Skin epidermis (tissue), 12 donors: ENCODE measurements at regions not wholly inside any gene's neighbourhood (a gene's known extent, or its start where the extent isn't known, plus 50 kb on each side); places are given as distances from the start of the nearest gene placed in this dataset.

Experiments
- H3K27ac ChIP-seq, 21 experiments: fragments of 200-600 bp; sonication (generic) in 11 of 21; one replicate each; pipeline ENCODE4 v1.5.0; 2020; ENCODE audit warnings: mild to moderate bottlenecking in 3 of 21, inconsistent platforms in 2 of 21, moderate library complexity in 2 of 21
- H3K4me3 ChIP-seq, 7 experiments: fragments of 200-600 bp; sonication (generic) in 2 of 7; one replicate each; pipeline ENCODE4 v1.5.0; 2020; ENCODE audit warnings: inconsistent platforms in 2 of 7, mild to moderate bottlenecking in 2 of 7, moderate library complexity in 1 of 7

- Histone ChIP-seq H3K4me3 (no peak overlapping the region), H3K27ac (no peak overlapping the region)
Measured at GRCh38 chr3:110795163-110795562, 276.5 kb upstream of the NECTIN3 start.

- H3K4me3 ChIP-seq = no peak overlapping the region
- H3K27ac ChIP-seq = no peak overlapping the region
Measured at GRCh38 chr3:110799271-110799670, 272.3 kb upstream of the NECTIN3 start.

- Histone ChIP-seq H3K4me3 (no peak overlapping the region), H3K27ac (no peak overlapping the region)
Measured at GRCh38 chr3:110804856-110805255, 266.8 kb upstream of the NECTIN3 start.

DNA sequence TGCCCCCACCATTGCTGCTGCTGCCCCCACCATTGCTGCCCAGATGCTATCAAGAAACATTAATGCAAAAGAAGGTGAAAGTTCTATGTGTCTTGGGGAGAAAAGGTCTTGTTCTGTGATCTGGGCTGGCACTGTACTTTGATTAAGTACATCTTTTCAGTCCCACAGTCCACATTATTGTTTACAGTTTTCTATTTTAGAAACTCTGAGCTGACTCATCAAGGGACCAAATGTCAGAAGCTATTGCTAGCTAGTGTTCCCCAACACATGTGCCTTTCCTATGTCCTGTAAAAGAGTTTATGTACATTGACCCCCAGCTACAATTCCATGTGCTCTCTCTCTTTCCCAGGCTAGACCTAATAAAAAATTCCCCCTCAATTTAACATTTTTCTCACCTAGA, 264.7 kb upstream of the NECTIN3 start:
- Histone ChIP-seq H3K4me3 (no peak overlapping the region), H3K27ac (no peak overlapping the region)

- H3K4me3 ChIP-seq = no peak overlapping the region
Measured at GRCh38 chr3:110808630-110809029, 263.0 kb upstream of the NECTIN3 start.

DNA sequence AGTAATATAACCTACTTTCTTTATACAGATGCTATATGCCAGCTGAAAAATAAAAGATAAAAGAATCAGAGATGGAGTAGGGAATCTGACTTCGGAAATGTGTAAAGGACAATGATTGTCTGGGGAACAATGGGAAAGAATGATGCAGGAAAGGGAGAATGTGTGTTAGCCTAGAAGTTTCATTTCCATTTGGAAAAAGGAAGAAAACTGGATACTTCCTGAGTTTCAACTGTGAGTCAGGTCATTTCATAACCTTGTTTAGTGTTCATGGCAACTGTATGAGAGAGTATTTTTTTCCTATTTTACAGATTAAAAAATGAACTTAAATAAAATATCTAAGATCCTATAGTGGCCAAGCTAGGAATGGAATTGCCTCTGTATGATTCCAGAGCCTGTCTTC, 261.3 kb upstream of the NECTIN3 start:
- H3K27ac ChIP-seq = no peak overlapping the region
- no peak overlapping the region for H3K4me3 ChIP-seq

More at GRCh38 chr3:110808630-110809029, 263.0 kb upstream of the NECTIN3 start:
- H3K27ac ChIP-seq = no peak overlapping the region

GRCh38 chr3:110811050-110811449, 260.6 kb upstream of the NECTIN3 start:
- H3K27ac ChIP-seq = no peak overlapping the region
- no peak overlapping the region for H3K4me3 ChIP-seq

DNA sequence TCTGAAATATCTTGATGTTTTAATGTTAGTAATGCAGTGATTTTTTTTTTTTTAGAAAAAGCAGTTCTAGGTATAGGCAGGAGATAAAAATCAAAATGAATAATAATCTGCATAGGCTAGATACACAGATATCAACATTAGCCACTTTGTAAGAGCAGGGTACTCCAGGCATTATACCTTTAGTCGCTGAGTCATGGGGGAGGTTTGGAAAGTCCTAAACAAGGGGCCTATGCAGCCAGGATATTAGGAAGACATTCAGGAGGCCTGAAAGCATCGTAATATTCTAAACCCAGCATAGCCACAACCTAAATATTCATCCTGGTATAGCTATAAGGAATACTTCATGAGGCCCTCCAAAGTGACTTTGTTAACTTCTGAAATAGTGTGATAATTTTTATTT, 258.1 kb upstream of the NECTIN3 start:
- H3K27ac ChIP-seq = no peak overlapping the region
- no peak overlapping the region for H3K4me3 ChIP-seq

- peak overlapping the region in 1 of 21 experiments; percentile 12 for H3K27ac ChIP-seq
- H3K4me3 ChIP-seq = no peak overlapping the region
Measured at GRCh38 chr3:110814170-110815007, 257.2 kb upstream of the NECTIN3 start.

- no peak overlapping the region for H3K4me3 ChIP-seq
- peak overlapping the region in 1 of 21 experiments; percentile 12 for H3K27ac ChIP-seq
Measured at GRCh38 chr3:110815008-110815583, 256.5 kb upstream of the NECTIN3 start.

DNA sequence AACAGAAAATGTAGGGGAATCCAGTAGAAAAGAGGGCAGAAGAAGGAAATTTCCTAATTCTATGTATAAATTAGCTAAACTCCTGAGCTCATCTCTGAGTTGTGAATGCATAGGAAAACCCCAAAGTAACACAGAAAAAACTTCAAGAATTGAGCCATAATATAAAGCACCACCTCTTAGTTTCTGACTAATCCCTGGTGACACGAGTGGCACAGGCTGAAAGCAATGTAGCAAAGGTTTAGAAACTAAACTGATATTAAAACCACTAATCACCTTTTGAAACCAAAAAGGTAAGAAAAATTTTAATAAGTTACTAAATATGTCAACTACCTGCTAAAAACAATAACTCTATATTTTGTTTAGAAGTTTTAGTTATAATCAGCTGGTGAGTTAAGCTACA, 255.6 kb upstream of the NECTIN3 start:
- Histone ChIP-seq H3K4me3 (no peak overlapping the region), H3K27ac (no peak overlapping the region)

DNA sequence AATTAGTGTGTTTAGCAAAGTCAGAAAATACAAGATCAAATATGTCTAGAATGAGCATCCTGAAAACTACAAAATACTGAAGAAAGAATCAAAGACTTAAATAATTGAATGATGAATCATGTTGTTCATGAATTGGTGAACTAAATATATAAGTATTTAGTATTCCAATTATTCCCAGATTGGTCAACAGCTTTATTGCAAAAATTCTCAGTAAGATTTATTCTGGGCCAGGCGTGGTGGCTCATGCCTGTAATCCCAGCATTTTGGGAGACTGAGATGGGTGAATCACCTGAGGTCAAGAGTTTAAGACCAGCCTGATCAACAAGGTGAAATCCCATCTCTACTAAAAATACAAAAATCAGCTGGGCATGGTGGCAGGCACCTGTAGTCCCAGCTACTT, 250.0 kb upstream of the NECTIN3 start:
- Histone ChIP-seq H3K27ac (no peak overlapping the region), H3K4me3 (no peak overlapping the region)

- no peak overlapping the region for H3K4me3 ChIP-seq
- no peak overlapping the region for H3K27ac ChIP-seq
Measured at GRCh38 chr3:110822971-110823370, 248.6 kb upstream of the NECTIN3 start.

DNA sequence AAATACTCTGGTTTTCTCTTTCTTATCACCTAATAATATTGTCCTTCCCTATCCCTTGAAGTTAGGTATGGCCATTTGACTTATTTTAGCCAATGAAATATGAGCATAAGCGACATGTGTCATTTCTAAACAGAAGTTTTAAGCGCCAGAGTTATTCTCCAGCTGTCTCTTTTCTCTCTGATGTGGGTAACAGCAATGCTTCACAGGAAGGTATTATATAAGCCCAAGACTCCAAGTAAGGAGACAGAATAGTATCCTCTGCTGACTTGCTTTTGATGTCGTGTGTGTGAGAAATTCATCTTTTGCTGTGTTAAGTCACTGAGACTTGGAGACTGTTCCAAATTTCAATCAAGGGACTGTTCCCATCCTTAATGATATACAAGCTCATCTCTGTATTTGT, 224.6 kb upstream of the NECTIN3 start:
- H3K4me3 ChIP-seq = no peak overlapping the region
- H3K27ac ChIP-seq = no peak overlapping the region

DNA sequence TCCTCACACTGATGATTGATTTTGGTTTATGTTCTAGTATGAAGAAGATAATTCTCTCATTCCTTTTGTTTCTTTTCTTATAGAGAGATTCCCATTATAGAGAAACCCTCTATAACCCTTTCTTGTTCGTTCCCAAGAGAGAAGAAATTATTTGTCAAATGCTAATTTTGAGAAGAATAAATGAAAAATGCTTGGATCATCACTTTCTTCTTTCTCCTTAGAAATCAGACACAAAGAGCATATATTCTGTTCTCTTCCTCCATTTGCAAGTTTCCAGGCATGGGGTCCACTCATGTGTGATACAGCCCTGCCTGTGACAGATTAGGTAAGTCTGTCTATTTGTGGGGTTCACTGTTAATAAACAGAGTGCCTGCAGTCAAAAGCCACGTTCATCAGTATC, 222.6 kb upstream of the NECTIN3 start:
- Histone ChIP-seq H3K4me3 (no peak overlapping the region), H3K27ac (no peak overlapping the region)

DNA sequence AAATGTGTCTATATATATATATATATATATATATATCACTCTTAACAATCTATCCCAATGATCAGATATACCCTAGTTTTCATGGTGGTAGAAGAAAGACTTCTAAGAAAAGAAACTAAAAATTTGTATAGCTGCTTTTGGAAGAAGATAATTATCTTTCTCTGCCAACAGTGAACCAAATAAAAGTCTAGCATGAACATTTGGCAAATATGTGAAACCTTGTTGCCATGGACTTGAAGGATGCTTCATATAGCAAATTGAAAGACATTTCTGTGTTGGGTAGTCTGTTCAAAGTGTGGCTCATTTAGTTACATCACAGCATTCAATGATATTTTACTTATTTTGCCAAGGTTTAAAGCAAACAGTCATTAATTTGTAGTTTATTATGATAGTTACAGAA, 219.9 kb upstream of the NECTIN3 start:
- Histone ChIP-seq H3K4me3 (no peak overlapping the region), H3K27ac (no peak overlapping the region)

DNA sequence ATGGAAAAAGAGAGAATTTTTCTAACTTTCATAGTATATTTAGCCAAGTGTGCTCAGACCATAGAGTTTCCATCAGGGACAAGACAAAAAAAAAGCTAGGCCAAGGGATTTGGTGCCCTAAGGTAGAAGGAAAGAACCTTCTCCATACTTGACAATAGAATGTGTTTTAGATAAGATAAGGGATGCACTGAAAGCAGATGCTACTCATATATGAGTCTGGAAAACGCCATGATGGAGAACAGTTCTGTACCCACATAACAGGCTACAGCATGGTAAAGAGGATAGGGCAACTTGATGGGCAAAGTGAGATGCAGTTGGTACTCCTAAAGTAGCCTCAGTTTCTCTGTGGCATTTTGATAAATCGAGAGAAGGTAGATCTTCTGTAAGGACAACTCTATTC, 216.4 kb upstream of the NECTIN3 start:
- Histone ChIP-seq H3K27ac (no peak overlapping the region), H3K4me3 (no peak overlapping the region)

DNA sequence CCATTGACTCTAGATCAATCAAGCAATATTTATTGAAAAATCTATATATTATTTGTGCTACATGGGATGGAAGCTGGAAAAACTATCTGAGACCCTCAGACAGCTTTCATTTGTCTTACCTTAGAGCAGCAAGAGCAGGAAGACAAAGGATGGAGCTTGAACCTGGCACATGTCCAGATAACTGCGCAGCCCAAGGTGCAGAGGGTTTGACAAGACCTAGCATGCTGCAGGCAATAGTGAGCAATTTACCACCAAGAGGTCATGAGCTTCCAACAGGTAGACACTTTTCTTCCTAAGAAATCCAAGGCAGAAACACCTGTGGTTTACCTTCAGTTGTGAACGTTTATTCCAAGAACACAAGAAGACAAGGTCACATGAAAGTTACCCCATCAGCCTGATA, 214.7 kb upstream of the NECTIN3 start:
- no peak overlapping the region for H3K27ac ChIP-seq
- H3K4me3 ChIP-seq = no peak overlapping the region

DNA sequence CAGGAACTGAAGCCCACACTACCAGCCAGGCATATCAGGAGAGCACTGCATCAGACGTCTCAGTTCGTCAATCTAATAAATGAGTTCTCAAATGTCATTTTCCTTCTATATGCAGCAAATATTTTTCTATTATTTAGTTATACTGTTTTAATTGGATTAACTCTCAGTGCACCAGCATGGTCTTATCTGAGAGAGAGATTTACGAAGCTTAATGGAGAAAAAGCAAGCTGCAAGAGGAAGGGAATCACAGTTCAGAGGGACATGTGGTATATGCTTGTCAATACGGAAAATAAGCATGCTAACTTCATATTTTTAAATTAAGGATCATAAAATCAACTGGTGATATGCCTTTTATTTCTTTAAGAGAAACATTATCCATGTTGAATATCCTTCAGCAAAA, 213.1 kb upstream of the NECTIN3 start:
- no peak overlapping the region for H3K27ac ChIP-seq
- no peak overlapping the region for H3K4me3 ChIP-seq

GRCh38 chr3:110859336-110859735, 212.3 kb upstream of the NECTIN3 start:
- H3K4me3 ChIP-seq = no peak overlapping the region
- H3K27ac ChIP-seq = no peak overlapping the region

GRCh38 chr3:110859993-110860392, 211.6 kb upstream of the NECTIN3 start:
- Histone ChIP-seq H3K4me3 (no peak overlapping the region), H3K27ac (no peak overlapping the region)

DNA sequence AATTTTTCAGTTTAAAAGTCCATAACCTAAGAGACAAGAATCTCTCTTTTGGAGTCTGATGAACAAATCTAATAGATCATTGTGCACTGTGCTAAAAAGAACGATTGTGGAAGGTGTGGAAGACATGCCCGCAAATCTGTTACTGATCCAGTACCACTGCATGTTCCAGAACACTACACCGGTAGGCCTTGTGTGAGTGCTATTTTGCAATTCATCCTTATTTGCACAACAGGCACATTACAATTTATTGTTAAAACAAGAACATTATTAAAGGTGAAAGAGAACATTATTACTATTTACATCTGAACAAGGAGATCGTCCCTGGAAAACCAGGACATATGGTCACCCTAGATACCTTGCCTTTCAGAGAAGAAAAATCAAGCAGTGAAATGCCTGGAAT, 205.7 kb upstream of the NECTIN3 start:
- Histone ChIP-seq H3K27ac (no peak overlapping the region), H3K4me3 (no peak overlapping the region)
